BLaER1 (cell line): ENCODE measurements at regions not wholly inside any gene's neighbourhood (a gene's known extent, or its start where the extent isn't known, plus 50 kb on each side); places are given as distances from the start of the nearest gene placed in this dataset.
A peak's percentile ranks its signal among the peaks of the same experiment; 100 is the strongest.

Experiments
- H3K27ac ChIP-seq: shearing (Covaris generic); formaldehyde crosslinking; 2 replicates; pipeline ENCODE4 v1.8.1; 2022
- H3K27me3 ChIP-seq: shearing (Covaris generic); formaldehyde crosslinking; 2 replicates; pipeline ENCODE4 v1.8.1; 2022
- H3K36me3 ChIP-seq: shearing (Covaris generic); formaldehyde crosslinking; 2 replicates; pipeline ENCODE4 v1.8.1; 2022
- H3K4me1 ChIP-seq: shearing (Covaris generic); formaldehyde crosslinking; 2 replicates; pipeline ENCODE4 v1.8.1; 2022
- H3K4me2 ChIP-seq: shearing (Covaris generic); formaldehyde crosslinking; 2 replicates; pipeline ENCODE4 v1.8.1; 2022
- H3K4me3 ChIP-seq: shearing (Covaris generic); formaldehyde crosslinking; 2 replicates; pipeline ENCODE4 v1.8.1; 2022
- H3K9ac ChIP-seq: shearing (Covaris generic); formaldehyde crosslinking; 2 replicates; pipeline ENCODE4 v1.8.1; 2022
- H3K9me3 ChIP-seq: shearing (Covaris generic); formaldehyde crosslinking; 2 replicates; pipeline ENCODE4 v1.8.1; 2022
- H4K20me1 ChIP-seq: shearing (Covaris generic); formaldehyde crosslinking; 2 replicates; pipeline ENCODE4 v1.8.1; 2022
- Cebpa-rat ChIP-seq: shearing (Covaris generic); IDR thresholded peaks from 2 replicates; pipeline ENCODE4 v1.8.1; 2022

- H3K27me3 ChIP-seq = no peaks in the 10 kb centered on the region
- no peaks in the 10 kb centered on the region for H4K20me1 ChIP-seq
- TF ChIP-seq Cebpa-rat = no peak
- H3K4me3 ChIP-seq = no peak overlapping the region
- H3K27ac ChIP-seq = no peak overlapping the region
- H3K4me2 ChIP-seq = no peak overlapping the region
- H3K4me1 ChIP-seq = peaks cover 3% of the 10 kb centered on the region
- no peak overlapping the region for H3K9ac ChIP-seq
- H3K9me3 ChIP-seq = peaks cover 6% of the 10 kb centered on the region; the same call in 1 of the 2 replicates
- no peaks in the 10 kb centered on the region for H3K36me3 ChIP-seq
Observed at GRCh38 chr7:106386958-106387357, 102.2 kb upstream of the NAMPT start.

GRCh38 chr7:106384373-106384772 lies 99.6 kb upstream of the NAMPT start:
- H3K27me3 ChIP-seq = no peaks in the 10 kb centered on the region
- no peaks in the 10 kb centered on the region for H4K20me1 ChIP-seq
- no peak overlapping the region for H3K9ac ChIP-seq
- H3K9me3 ChIP-seq = peaks cover 6% of the 10 kb centered on the region; the same call in 1 of the 2 replicates
- no peak overlapping the region for H3K4me3 ChIP-seq
- no peak overlapping the region for H3K4me2 ChIP-seq
- H3K27ac ChIP-seq = no peak overlapping the region
- no peaks in the 10 kb centered on the region for H3K36me3 ChIP-seq
- H3K4me1 ChIP-seq = peaks cover 20% of the 10 kb centered on the region
- TF ChIP-seq Cebpa-rat = no peak

GRCh38 chr7:106382929-106383328 lies 98.1 kb upstream of the NAMPT start:
- Histone ChIP-seq H3K4me2 (no peak overlapping the region), H3K36me3 (no peaks in the 10 kb centered on the region), H4K20me1 (no peaks in the 10 kb centered on the region), H3K9me3 (peaks cover 6% of the 10 kb centered on the region; the same call in 1 of the 2 replicates), H3K27ac (no peak overlapping the region), H3K9ac (no peak overlapping the region), H3K4me3 (no peak overlapping the region), H3K27me3 (no peaks in the 10 kb centered on the region), H3K4me1 (peaks cover 20% of the 10 kb centered on the region)
- no peak for TF ChIP-seq Cebpa-rat

- Histone ChIP-seq H3K9ac (no peak overlapping the region), H3K27me3 (no peaks in the 10 kb centered on the region), H3K9me3 (peaks cover 5% of the 10 kb centered on the region; the same call in 1 of the 2 replicates), H3K36me3 (no peaks in the 10 kb centered on the region), H3K4me1 (peaks cover 20% of the 10 kb centered on the region), H3K4me2 (peak overlapping the region; percentile 43; the same call in 1 of the 2 replicates), H3K27ac (no peak overlapping the region), H3K4me3 (no peak overlapping the region), H4K20me1 (no peaks in the 10 kb centered on the region)
- TF ChIP-seq Cebpa-rat = no peak
Observed at GRCh38 chr7:106382129-106382528, 97.3 kb upstream of the NAMPT start.

GRCh38 chr7:106381252-106381651 lies 96.5 kb upstream of the NAMPT start:
- H3K27ac ChIP-seq = no peak overlapping the region
- H3K27me3 ChIP-seq = no peaks in the 10 kb centered on the region
- H4K20me1 ChIP-seq = no peaks in the 10 kb centered on the region
- H3K36me3 ChIP-seq = no peaks in the 10 kb centered on the region
- peak overlapping the region; percentile 43 for H3K4me2 ChIP-seq
- no peaks in the 10 kb centered on the region for H3K9me3 ChIP-seq
- TF ChIP-seq Cebpa-rat = no peak
- H3K4me3 ChIP-seq = no peak overlapping the region
- no peak overlapping the region for H3K9ac ChIP-seq
- peaks cover 20% of the 10 kb centered on the region for H3K4me1 ChIP-seq

GRCh38 chr7:106377847-106378361 lies 93.1 kb upstream of the NAMPT start:
- Histone ChIP-seq H3K9me3 (no peaks in the 10 kb centered on the region), H3K9ac (no peak overlapping the region), H3K27ac (no peak overlapping the region), H3K36me3 (no peaks in the 10 kb centered on the region), H3K4me2 (no peak overlapping the region), H3K4me3 (no peak overlapping the region), H3K4me1 (peaks cover 20% of the 10 kb centered on the region), H4K20me1 (no peaks in the 10 kb centered on the region), H3K27me3 (no peaks in the 10 kb centered on the region)
- no peak for TF ChIP-seq Cebpa-rat

- no peak for TF ChIP-seq Cebpa-rat
- no peak overlapping the region for H3K4me2 ChIP-seq
- H3K27ac ChIP-seq = no peak overlapping the region
- H3K4me3 ChIP-seq = no peak overlapping the region
- no peaks in the 10 kb centered on the region for H3K27me3 ChIP-seq
- H3K9ac ChIP-seq = no peak overlapping the region
- peaks cover 9% of the 10 kb centered on the region for H3K4me1 ChIP-seq
- no peaks in the 10 kb centered on the region for H3K36me3 ChIP-seq
- no peaks in the 10 kb centered on the region for H3K9me3 ChIP-seq
- no peaks in the 10 kb centered on the region for H4K20me1 ChIP-seq
Observed at GRCh38 chr7:106376026-106376799, 91.4 kb upstream of the NAMPT start.

- H3K27me3 ChIP-seq = no peaks in the 10 kb centered on the region
- no peak for TF ChIP-seq Cebpa-rat
- H3K4me1 ChIP-seq = peaks cover 2% of the 10 kb centered on the region; the same call in 1 of the 2 replicates
- H3K27ac ChIP-seq = no peak overlapping the region
- no peaks in the 10 kb centered on the region for H3K36me3 ChIP-seq
- H3K4me2 ChIP-seq = no peak overlapping the region
- H4K20me1 ChIP-seq = no peaks in the 10 kb centered on the region
- no peak overlapping the region for H3K4me3 ChIP-seq
- no peaks in the 10 kb centered on the region for H3K9me3 ChIP-seq
- H3K9ac ChIP-seq = no peak overlapping the region
Observed at GRCh38 chr7:106375499-106375898, 90.7 kb upstream of the NAMPT start.

- no peaks in the 10 kb centered on the region for H3K36me3 ChIP-seq
- H3K4me2 ChIP-seq = no peak overlapping the region
- no peak overlapping the region for H3K4me3 ChIP-seq
- H3K9me3 ChIP-seq = no peaks in the 10 kb centered on the region
- H3K9ac ChIP-seq = no peak overlapping the region
- H3K27me3 ChIP-seq = no peaks in the 10 kb centered on the region
- no peak overlapping the region for H3K27ac ChIP-seq
- H3K4me1 ChIP-seq = no peaks in the 10 kb centered on the region
- no peaks in the 10 kb centered on the region for H4K20me1 ChIP-seq
- TF ChIP-seq Cebpa-rat = no peak
Observed at GRCh38 chr7:106374437-106374836, 89.7 kb upstream of the NAMPT start.

- no peaks in the 10 kb centered on the region for H3K4me1 ChIP-seq
- H3K36me3 ChIP-seq = no peaks in the 10 kb centered on the region
- no peak overlapping the region for H3K27ac ChIP-seq
- no peak overlapping the region for H3K4me3 ChIP-seq
- H3K4me2 ChIP-seq = no peak overlapping the region
- no peaks in the 10 kb centered on the region for H4K20me1 ChIP-seq
- no peaks in the 10 kb centered on the region for H3K9me3 ChIP-seq
- no peaks in the 10 kb centered on the region for H3K27me3 ChIP-seq
- no peak for TF ChIP-seq Cebpa-rat
- no peak overlapping the region for H3K9ac ChIP-seq
Observed at GRCh38 chr7:106372595-106373318, 88.0 kb upstream of the NAMPT start.
